ENCODE measurements at regions not wholly inside any gene's neighbourhood (a gene's known extent, or its start where the extent isn't known, plus 50 kb on each side); places are given as distances from the start of the nearest gene placed in this dataset.

DNA sequence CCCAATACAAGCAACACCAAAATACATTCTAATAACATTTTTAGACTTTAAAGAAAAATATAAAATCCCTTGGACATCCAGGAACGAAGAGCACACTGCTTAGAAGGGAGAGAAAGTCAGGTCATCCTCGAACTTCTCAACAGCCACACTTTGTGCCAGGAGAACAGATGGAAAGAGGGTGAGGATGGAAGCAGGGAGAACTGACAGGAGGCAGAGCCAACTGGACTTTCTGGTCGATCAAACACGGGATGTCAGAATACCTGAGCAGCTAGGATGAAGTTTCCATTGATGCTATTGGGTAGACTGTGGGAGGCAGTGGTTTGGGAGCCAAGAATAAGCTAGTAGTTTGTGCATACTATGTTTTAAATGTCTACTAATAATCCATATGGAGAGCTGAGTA lies 111.4 kb downstream of the TOMM20 start:
- in situ Hi-C loops (cut with HindIII; ENCODE audit: low pct_unique_long_range_greater_than_20kb, low sequenced_read_pairs), result no loop called here
- DNase-seq (ENCODE audit: low read depth, low spot score), result no peak

- in situ Hi-C loops (cut with HindIII; ENCODE audit: low pct_unique_long_range_greater_than_20kb, low sequenced_read_pairs), result no loop called here
- DNase-seq (ENCODE audit: low read depth, low spot score), result no peak
Measured at GRCh38 chr1:235015291-235015985, 113.2 kb downstream of the TOMM20 start.

DNA sequence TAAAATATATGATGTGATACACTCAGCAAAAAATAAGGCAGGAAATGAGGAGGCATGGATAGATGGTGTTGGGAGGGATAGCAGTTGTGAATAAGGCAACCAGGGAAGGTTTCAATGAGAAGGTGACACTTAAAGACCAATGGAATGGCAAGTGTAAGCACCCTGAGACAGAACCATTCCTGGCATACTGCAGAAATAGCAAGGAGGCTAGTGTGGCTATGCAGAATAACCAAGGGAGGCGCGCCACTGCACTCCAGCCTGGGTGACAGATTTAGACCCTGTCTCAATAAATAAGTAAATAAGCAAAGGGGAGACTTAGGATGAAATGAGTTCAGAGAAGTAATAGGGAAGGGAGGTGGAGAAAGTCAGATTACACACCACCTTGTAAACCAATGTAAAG lies 113.9 kb downstream of the TOMM20 start:
- in situ Hi-C loops (cut with HindIII; ENCODE audit: low pct_unique_long_range_greater_than_20kb, low sequenced_read_pairs), result no loop called here
- DNase-seq (ENCODE audit: low read depth, low spot score), result no peak

GRCh38 chr1:235013512-235013911 lies 115.1 kb downstream of the TOMM20 start:
- in situ Hi-C loops (cut with HindIII; ENCODE audit: low pct_unique_long_range_greater_than_20kb, low sequenced_read_pairs), result no loop called here
- DNase-seq (ENCODE audit: low read depth, low spot score), result no peak

GRCh38 chr1:235012436-235013210 lies 116.0 kb downstream of the TOMM20 start:
- in situ Hi-C loops (cut with HindIII; ENCODE audit: low pct_unique_long_range_greater_than_20kb, low sequenced_read_pairs), result no loop called here
- no peak for DNase-seq (ENCODE audit: low read depth, low spot score)

GRCh38 chr1:235011599-235012435 lies 116.8 kb downstream of the TOMM20 start:
- no peak for DNase-seq (ENCODE audit: low read depth, low spot score)
- in situ Hi-C loops (cut with HindIII; ENCODE audit: low pct_unique_long_range_greater_than_20kb, low sequenced_read_pairs), result no loop called here

DNA sequence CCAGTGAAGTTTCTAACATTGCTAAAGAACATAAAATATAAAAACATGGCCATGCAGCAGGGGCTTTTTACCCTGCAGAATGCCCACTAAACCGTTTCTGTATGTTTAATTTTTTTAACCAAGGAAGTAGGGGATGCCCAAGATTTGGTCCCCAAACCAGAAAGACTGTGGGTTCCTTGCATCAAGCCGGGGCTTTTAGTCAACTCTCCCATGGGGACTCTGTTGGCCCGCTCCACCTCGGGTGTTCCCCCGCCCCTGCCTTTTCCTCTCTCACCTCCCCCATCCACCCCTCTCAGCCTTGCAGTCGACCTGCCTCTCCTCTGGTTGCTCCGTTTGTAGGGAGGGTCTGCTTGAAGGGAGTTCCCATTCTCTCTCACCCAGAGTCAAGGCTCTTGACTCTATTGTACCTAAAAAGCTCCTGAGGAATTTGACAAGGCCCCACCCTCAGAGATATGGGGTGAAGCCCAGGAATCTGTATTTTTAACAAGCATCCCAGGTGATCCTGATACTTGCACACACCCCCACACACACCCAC lies 117.5 kb downstream of the TOMM20 start:
- no peak for DNase-seq (ENCODE audit: low read depth, low spot score)
- in situ Hi-C loops (cut with HindIII; ENCODE audit: low pct_unique_long_range_greater_than_20kb, low sequenced_read_pairs), result no loop called here

DNA sequence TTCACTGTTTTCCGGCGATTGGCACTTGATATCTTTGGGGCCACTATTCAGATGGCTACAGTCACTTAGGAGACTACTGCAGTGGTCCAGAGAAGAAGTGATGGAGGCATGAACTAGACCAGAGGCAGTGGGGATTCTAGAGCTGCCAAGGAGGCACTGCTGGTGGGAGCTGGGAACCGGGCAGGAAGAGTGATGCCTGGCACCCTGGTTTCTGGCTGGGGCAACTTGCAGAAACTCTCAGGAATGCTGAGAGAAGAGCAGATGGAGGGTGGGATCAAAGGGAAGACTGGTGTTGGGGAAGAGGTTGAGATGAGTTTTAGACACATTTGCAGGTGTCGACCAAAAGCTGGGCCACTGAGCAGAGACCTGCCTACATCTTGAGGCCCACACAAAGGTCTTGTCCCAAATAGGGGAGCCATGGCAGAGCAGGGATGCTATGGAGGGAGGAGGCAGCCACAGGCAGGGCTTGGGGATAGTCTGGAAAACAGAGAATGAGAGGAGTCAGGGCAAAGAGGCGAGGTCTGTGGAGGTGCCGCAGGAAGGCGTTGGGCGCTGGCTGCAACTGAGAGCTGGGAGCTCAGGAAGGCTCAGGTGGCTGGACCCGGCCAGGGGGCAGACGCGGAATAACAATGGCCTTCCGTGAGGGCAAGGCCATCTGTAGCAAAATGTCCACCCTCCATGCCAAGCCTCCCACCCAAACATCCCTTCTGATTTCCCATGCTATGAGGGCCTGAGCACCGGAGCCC lies 118.9 kb downstream of the TOMM20 start:
- in situ Hi-C loops (cut with HindIII; ENCODE audit: low pct_unique_long_range_greater_than_20kb, low sequenced_read_pairs), result no loop called here

DNA sequence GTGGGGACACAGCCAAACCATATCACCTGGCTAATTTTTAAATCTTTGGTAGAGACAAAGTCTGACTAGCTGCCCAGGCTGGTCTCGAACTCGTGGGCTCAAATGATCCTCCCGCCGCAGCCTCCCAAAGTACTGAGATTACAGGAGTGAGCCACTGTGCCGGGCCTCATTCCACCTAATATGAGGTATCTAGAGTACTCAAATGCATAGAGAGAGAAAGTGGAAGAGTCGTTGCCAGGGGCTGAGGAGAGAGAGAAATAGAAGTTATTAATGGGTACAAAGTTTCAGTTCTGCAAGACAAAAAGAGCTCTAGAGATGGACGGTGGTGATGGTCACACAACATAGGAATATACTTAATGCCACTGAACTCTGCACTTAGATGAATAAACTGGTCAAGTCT lies 119.6 kb downstream of the TOMM20 start:
- in situ Hi-C loops (cut with HindIII; ENCODE audit: low pct_unique_long_range_greater_than_20kb, low sequenced_read_pairs), result no loop called here
- no peak for DNase-seq (ENCODE audit: low read depth, low spot score)

More for the DNA sequence above, 118.9 kb downstream of the TOMM20 start:
- DNase-seq (ENCODE audit: low read depth, low spot score), result no peak

GRCh38 chr1:235008239-235008638 lies 120.4 kb downstream of the TOMM20 start:
- in situ Hi-C loops (cut with HindIII; ENCODE audit: low pct_unique_long_range_greater_than_20kb, low sequenced_read_pairs), result no loop called here

DNA sequence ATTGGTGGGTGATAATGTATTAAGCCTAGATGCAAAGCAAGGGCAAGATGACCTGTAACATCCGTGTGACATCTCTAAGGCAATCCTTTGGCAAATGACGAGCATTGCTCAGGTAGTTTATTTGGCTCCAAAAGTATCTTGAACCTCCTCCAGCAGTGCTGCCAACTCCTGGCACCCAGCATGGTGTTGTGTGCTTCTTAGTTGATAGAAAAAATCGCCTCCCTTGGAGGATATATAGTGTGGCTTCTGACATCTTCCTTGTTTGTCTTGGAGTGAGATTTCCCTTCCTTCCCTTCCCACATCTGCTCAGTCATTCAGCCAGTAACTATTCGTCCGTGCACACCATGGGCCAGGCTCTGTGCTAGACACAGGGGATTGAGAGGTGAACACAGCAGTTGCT lies 121.8 kb downstream of the TOMM20 start:
- no peak for DNase-seq (ENCODE audit: low read depth, low spot score)
- in situ Hi-C loops (cut with HindIII; ENCODE audit: low pct_unique_long_range_greater_than_20kb, low sequenced_read_pairs), result no loop called here

More at GRCh38 chr1:235008239-235008638, 120.4 kb downstream of the TOMM20 start:
- DNase-seq (ENCODE audit: low read depth, low spot score), result no peak

DNA sequence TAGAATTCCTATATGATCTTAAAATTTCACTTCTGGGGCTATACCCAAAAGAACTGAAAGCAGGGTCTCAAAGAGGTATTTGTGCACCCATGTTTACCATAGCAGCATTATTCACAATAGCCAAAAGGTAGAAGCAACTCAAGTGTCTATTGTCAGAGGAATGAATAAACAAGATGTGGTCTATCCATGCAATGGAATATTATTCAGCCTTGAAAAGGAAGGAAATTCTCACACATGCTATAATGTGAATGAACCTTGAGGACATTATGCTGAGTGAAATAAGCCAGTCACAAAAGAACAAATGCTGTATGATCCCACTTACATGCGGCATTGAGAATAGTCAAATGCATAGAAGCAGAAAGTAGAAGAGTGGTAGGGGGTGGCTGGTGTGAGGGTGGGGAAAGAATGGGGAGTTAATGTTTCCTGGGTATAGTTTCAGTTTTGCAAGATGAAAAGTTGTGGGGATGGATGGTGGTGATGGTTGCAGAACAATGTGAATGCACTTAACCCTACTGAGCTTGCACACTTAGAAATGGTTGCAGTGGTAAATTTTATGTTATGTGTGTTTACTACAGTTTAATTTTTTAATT lies 122.4 kb downstream of the TOMM20 start:
- in situ Hi-C loops (cut with HindIII; ENCODE audit: low pct_unique_long_range_greater_than_20kb, low sequenced_read_pairs), result no loop called here
- no peak for DNase-seq (ENCODE audit: low read depth, low spot score)

DNA sequence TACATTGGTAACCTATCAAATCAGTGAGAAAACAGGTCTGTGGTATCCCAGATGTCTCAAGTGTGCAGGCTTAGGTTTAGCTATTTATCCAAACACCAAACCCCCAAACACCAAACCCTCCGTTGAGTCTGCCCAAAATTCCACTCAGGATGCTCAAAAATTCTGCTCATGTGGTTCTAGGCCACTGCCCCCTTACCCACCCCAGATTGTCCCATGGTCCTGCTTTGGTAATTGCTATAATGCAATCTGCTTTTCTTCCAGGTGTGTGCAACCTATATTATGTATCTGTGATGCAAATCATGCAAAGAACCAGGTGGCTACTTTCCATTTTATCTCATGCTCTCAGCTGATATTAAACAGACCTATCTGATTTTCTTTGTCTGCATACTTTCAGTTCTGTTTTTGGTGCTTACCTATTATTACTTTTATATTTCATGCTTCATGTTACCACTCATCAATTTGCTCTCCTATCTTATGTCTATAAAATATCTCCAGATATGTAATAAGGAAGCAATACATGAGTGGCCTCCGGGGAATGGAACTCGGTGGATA lies 123.7 kb downstream of the TOMM20 start:
- DNase-seq (ENCODE audit: low read depth, low spot score), result no peak
- in situ Hi-C loops (cut with HindIII; ENCODE audit: low pct_unique_long_range_greater_than_20kb, low sequenced_read_pairs), result no loop called here

GRCh38 chr1:235004276-235004675 lies 124.4 kb downstream of the TOMM20 start:
- in situ Hi-C loops (cut with HindIII; ENCODE audit: low pct_unique_long_range_greater_than_20kb, low sequenced_read_pairs), result no loop called here
- no peak for DNase-seq (ENCODE audit: low read depth, low spot score)

DNA sequence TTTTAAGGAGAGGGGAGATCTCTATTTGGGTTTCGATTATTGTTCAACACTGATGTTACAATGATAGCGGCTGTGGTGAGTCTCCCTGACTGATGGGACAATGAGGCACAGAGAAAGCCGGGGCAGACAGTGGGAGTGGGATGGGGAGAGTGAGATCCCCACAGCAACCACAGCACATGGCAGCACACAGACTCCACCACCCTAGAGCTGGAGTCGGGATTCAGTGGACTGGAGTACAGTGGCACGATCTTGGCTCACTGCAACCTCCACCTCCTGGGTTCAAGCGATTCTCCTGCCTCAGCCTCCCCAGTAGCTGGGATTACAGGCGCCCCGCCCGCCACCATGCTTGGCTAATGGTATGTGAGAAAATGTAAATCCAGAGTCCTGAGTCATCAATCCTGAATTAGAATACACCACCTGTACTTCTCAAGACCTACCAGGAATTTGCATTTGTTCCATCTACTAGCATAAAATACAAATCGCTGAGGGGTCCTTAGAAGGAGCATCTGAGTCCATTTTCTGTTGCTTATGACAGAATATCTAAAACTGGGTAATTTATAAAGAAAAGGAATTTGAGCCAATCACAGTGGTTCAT lies 125.8 kb downstream of the TOMM20 start:
- DNase-seq (ENCODE audit: low read depth, low spot score), result no peak
- in situ Hi-C loops (cut with HindIII; ENCODE audit: low pct_unique_long_range_greater_than_20kb, low sequenced_read_pairs), result no loop called here

GRCh38 chr1:234999513-234999940 lies 129.1 kb downstream of the TOMM20 start:
- in situ Hi-C loops (cut with HindIII; ENCODE audit: low pct_unique_long_range_greater_than_20kb, low sequenced_read_pairs), result no loop called here
- DNase-seq (ENCODE audit: low read depth, low spot score), result no peak
